Stimulated activated CD8-positive, alpha-beta memory T cell treated with anti-CD3 and anti-CD28 coated beads, Interleukin-7, amount 100 ng/mL, for 48 hours (primary cell): ENCODE measurements at regions not wholly inside any gene's neighbourhood (a gene's known extent, or its start where the extent isn't known, plus 50 kb on each side); places are given as distances from the start of the nearest gene placed in this dataset.

Experiments
- DNase-seq, 2 donors: peaks; one replicate each; pipeline ENCODE4 v3.0.0-alpha.2; 2020; ENCODE audit warnings: low read depth in 1 of 2; ENCODE audit errors: extremely low read depth in 1 of 2

GRCh38 chr6:140957386-140957785, 1175.3 kb upstream of the GJE1 start:
- no peak for DNase-seq

- DNase-seq, result no peak
Observed at GRCh38 chr6:140956571-140957369, 1176.0 kb upstream of the GJE1 start.

- DNase-seq, result no peak
Observed at GRCh38 chr6:140940251-140940925, 1192.3 kb upstream of the GJE1 start.

GRCh38 chr6:140932909-140933308, 1199.8 kb upstream of the GJE1 start:
- DNase-seq, result no peak

- DNase-seq, result no peak
Observed at GRCh38 chr6:140931581-140931980, 1201.1 kb upstream of the GJE1 start.

- no peak for DNase-seq
Observed at GRCh38 chr6:140929121-140929520, 1203.6 kb upstream of the GJE1 start.

GRCh38 chr6:140923048-140923447, 1209.7 kb upstream of the GJE1 start:
- DNase-seq, result no peak

- no peak for DNase-seq
Observed at GRCh38 chr6:140921366-140922226, 1211.1 kb upstream of the GJE1 start.

GRCh38 chr6:140917911-140918310, 1214.8 kb upstream of the GJE1 start:
- DNase-seq, result no peak

GRCh38 chr6:140915551-140915950, 1217.2 kb upstream of the GJE1 start:
- DNase-seq, result no peak

- DNase-seq, result no peak
Observed at GRCh38 chr6:140915103-140915502, 1217.6 kb upstream of the GJE1 start.

- no peak for DNase-seq
Observed at GRCh38 chr6:140912686-140913085, 1220.0 kb upstream of the GJE1 start.

GRCh38 chr6:140909625-140910024, 1223.1 kb upstream of the GJE1 start:
- DNase-seq, result no peak

- no peak for DNase-seq
Observed at GRCh38 chr6:140909156-140909555, 1223.6 kb upstream of the GJE1 start.

GRCh38 chr6:140908505-140908904, 1224.2 kb upstream of the GJE1 start:
- no peak for DNase-seq

GRCh38 chr6:140907235-140907634, 1225.5 kb upstream of the GJE1 start:
- no peak for DNase-seq

- no peak for DNase-seq
Observed at GRCh38 chr6:140905724-140906123, 1227.0 kb upstream of the GJE1 start.

- no peak for DNase-seq
Observed at GRCh38 chr6:140905050-140905449, 1227.7 kb upstream of the GJE1 start.

- DNase-seq, result no peak
Observed at GRCh38 chr6:140897804-140898573, 1234.7 kb upstream of the GJE1 start.

- DNase-seq, result no peak
Observed at GRCh38 chr6:140897349-140897748, 1235.4 kb upstream of the GJE1 start.

- no peak for DNase-seq
Observed at GRCh38 chr6:140893432-140893831, 1239.3 kb upstream of the GJE1 start.
